Left ventricle myocardium inferior (tissue), 1 donor: ENCODE measurements at regions not wholly inside any gene's neighbourhood (a gene's known extent, or its start where the extent isn't known, plus 50 kb on each side); places are given as distances from the start of the nearest gene placed in this dataset.

Experiments
- DNase-seq: peaks from one replicate; pipeline ENCODE4 v3.0.0-alpha.2; 2020
- H3K27ac ChIP-seq: fragments of 200-600 bp; replicated peaks from 2 replicates; pipeline ENCODE4 v1.8.0; 2021
- H3K27me3 ChIP-seq: fragments of 200-600 bp; 2 replicates; pipeline ENCODE4 v1.8.0; 2021; ENCODE audit warnings: low read depth
- H3K36me3 ChIP-seq: fragments of 200-600 bp; 2 replicates; pipeline ENCODE4 v1.8.0; 2021
- H3K4me1 ChIP-seq: fragments of 200-600 bp; 2 replicates; pipeline ENCODE4 v1.8.0; 2021
- H3K4me3 ChIP-seq: fragments of 200-600 bp; 2 replicates; pipeline ENCODE4 v1.8.0; 2021; ENCODE audit warnings: mild to moderate bottlenecking, moderate library complexity
- H3K9me3 ChIP-seq: fragments of 200-600 bp; replicated peaks from 2 replicates; pipeline ENCODE4 v1.8.0; 2021
- intact Hi-C: fragments of 100-400 bp; cut with micrococcal nuclease; formaldehyde crosslinking; loops from one replicate; pipeline ENCODE4 v1.11.0; 2022
- TF ChIP-seq, protein P1 (sequence below): fragments of 200-600 bp; IDR thresholded peaks from 2 replicates; pipeline ENCODE4 v1.8.0; 2021; ENCODE audit warnings: antibody characterized with exemption, mild to moderate bottlenecking, borderline replicate concordance
- donor health status: DM: no; HTN: yes; CAD: no; lungs with severe emphysema.

DNA sequence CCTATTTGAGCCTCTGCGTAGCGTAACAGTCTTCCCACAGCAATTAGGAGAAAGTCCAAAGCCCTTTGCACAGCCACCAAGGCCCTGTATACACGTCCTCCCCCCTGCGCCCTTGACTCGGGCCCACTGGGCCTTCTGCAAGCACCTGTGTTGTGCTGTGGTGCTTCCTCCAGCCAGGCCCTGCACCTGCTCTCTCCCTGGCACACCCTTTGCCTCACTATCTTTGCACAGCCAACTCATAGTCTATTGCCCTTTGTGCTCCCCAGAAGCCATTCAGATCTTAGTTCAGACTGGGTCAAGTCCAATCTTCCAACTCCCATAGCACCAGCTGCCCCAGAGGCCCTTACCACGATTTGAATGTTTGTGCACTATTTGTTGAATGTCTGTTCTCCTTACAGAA lies 271.6 kb upstream of the MGAT5 start:
- Histone ChIP-seq H3K9me3 (peaks cover 4% of the 10 kb centered on the region), H3K4me3 (no peak overlapping the region), H3K27ac (no peak overlapping the region), H3K4me1 (peaks cover 16% of the 10 kb centered on the region), H3K27me3 (no peaks in the 10 kb centered on the region), H3K36me3 (no peaks in the 10 kb centered on the region)
- TF ChIP-seq, protein P1, sequence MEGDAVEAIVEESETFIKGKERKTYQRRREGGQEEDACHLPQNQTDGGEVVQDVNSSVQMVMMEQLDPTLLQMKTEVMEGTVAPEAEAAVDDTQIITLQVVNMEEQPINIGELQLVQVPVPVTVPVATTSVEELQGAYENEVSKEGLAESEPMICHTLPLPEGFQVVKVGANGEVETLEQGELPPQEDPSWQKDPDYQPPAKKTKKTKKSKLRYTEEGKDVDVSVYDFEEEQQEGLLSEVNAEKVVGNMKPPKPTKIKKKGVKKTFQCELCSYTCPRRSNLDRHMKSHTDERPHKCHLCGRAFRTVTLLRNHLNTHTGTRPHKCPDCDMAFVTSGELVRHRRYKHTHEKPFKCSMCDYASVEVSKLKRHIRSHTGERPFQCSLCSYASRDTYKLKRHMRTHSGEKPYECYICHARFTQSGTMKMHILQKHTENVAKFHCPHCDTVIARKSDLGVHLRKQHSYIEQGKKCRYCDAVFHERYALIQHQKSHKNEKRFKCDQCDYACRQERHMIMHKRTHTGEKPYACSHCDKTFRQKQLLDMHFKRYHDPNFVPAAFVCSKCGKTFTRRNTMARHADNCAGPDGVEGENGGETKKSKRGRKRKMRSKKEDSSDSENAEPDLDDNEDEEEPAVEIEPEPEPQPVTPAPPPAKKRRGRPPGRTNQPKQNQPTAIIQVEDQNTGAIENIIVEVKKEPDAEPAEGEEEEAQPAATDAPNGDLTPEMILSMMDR, result no peak
- intact Hi-C loops, result no loop called here
- no peak for DNase-seq

DNA sequence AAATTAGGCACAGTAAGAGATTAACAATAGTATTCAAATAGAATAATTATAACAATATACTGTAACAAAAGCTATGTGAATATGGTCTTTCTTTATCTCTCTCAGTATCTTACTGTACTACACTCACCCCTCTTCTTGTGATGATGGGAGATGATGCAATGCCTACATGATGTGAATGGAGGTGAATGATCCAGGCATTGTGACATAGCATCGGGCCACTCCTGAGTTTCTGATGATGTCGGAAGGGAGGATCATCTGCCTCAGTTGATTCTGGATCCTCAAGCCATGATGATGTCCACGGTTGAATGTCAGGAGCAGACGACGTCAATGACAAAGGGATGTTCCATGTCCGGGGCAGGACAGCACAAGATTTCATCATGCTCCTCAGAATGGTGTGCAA lies 268.3 kb upstream of the MGAT5 start:
- DNase-seq, result no peak
- intact Hi-C loops, result no loop called here
- Histone ChIP-seq H3K4me3 (peak overlapping the region; percentile 35), H3K9me3 (peaks cover 4% of the 10 kb centered on the region), H3K27me3 (no peaks in the 10 kb centered on the region), H3K27ac (peak overlapping the region; percentile 57), H3K4me1 (peaks cover 21% of the 10 kb centered on the region), H3K36me3 (no peaks in the 10 kb centered on the region)
- TF ChIP-seq, protein P1, result no peak

DNA sequence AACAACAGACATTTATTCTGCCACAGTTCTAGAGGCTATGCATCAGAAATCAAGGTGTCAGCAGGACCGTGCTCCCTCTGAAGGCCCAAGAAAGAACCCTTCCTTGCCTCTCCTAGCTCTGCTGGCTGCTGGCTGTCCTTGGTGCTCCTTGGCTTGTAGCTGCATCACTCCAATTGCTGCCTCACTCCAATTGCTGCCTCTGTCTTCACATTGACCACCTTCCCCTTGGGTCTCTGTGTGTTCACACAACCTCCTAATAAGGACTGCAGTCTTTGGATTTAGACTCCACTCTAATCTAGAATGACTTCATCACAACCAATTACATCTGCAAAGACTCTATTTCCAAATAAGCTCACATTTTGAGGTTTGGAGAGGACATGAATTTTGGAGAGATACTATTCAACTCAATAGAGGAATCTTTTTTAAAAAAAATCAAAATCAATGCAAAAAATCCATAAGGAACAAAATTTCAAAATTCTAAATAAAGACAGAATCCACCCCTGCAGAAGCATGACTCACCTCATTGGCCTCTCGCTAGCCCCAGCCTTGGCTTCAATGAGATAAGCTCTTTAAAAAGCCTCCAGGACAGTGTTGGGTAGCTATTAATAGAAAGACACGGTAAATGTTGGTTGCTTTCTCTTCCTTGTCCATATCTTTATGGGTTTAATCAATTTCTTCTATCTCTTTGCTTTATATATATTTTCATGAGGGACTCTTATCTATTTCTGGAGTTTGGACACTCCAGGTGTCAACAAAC lies 267.6 kb upstream of the MGAT5 start:
- peak overlapping the region; percentile 57 for H3K27ac ChIP-seq
- intact Hi-C loops, result no loop called here
- H3K4me1 ChIP-seq, result peaks cover 21% of the 10 kb centered on the region
- H3K27me3 ChIP-seq, result no peaks in the 10 kb centered on the region
- H3K9me3 ChIP-seq, result peaks cover 4% of the 10 kb centered on the region
- TF ChIP-seq, protein P1, result no peak
- peak overlapping the region; percentile 35 for H3K4me3 ChIP-seq
- H3K36me3 ChIP-seq, result no peaks in the 10 kb centered on the region
- DNase-seq, result no peak

DNA sequence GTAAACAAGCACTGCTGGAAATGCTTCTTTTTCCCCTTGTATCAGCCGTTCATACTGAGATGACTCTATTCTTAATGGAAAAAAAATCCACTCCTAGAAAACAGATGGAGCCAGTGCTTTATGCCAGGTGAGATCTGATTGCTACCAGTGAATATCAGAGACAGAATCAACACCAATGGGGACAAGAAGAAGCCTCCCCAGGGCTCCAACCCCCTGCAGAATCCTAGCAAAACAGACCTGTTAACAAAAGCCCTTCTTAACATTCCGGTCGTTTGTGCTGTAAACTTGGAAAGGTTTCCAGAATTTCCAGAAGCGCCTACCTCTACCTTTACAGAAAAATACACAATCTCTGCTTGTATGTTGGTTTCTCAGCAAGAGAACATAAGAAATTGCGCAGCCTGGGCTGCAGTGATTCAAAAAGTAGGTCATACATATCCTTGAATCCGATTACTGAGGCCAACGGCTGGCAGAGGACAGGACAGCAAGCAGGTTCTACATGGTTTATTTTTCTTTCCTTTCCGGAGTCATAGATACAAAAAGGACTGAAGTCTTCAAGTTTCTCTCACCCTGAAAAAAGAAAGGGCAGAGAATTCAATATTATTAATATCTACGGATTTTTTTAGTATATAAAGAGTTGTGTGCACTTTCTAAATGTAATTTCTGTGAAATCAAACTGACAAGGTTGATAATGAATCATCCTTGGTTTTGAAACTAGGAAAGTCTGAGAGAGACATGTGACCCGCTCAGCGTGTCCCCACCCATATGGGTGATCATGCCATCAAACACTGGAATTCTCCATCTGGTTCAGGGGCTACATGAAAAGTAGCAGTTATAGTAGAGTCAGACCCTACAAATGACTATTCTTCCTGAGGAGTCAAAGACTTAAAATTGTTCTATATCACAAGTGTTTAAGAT lies 266.7 kb upstream of the MGAT5 start:
- DNase-seq, result no peak
- peaks cover 25% of the 10 kb centered on the region for H3K4me1 ChIP-seq
- H3K4me3 ChIP-seq, result peak overlapping the region; percentile 8
- H3K27ac ChIP-seq, result peak overlapping the region; percentile 57
- no peaks in the 10 kb centered on the region for H3K36me3 ChIP-seq
- peaks cover 4% of the 10 kb centered on the region for H3K9me3 ChIP-seq
- TF ChIP-seq, protein P1, result no peak
- intact Hi-C loops, result no loop called here
- H3K27me3 ChIP-seq, result no peaks in the 10 kb centered on the region

DNA sequence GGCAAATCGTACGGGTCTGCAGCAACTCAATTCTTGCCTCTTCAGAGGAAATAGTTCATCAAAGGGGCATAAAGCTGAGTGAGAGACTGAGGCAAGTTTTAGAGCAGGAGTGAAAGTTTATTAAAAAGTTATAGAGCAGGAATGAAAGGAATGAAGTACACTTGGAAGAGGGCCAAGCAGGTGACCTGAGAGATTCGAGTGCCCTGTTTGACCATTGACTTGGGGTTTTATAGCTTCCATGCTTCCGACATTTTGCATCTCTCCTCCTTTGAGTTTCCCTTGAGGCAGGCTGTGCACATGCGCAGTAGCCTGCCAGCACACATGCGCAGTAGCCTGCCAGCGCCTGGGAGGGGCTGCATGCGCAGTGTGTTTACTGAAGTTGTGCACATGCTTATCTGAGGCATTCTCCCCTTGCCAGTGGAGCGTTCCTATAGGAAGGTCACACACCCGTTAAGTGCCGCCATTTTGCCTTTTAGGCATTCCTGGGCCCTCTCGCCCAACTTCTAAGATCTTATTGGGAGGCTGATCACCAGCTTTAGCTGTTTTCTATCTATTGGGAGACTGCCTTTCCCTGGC lies 265.5 kb upstream of the MGAT5 start:
- H3K27ac ChIP-seq, result no peak overlapping the region
- intact Hi-C loops, result no loop called here
- H3K4me1 ChIP-seq, result peaks cover 38% of the 10 kb centered on the region
- H3K27me3 ChIP-seq, result no peaks in the 10 kb centered on the region
- peaks cover 4% of the 10 kb centered on the region for H3K9me3 ChIP-seq
- no peak for DNase-seq
- no peak overlapping the region for H3K4me3 ChIP-seq
- TF ChIP-seq, protein P1, result no peak
- no peaks in the 10 kb centered on the region for H3K36me3 ChIP-seq
